Calu3 (cell line): ENCODE measurements at regions not wholly inside any gene's neighbourhood (a gene's known extent, or its start where the extent isn't known, plus 50 kb on each side); places are given as distances from the start of the nearest gene placed in this dataset.
"Not testable (repeated sequence)": the region's sequence is repeated elsewhere in the genome, so short reads cannot be mapped to it uniquely, and the experiment has no call there.

Experiments used
- BruUV-seq: library from RNA; stranded (reverse); fragments of 400-500 nt; replicated peaks from 2 replicates; lab custom pipeline; 2021; lab: Mats Ljungman, UMichigan
- CTCF ChIA-PET: fragments of 300-600 bp; sonication (Branson Sonifier 250); formaldehyde crosslinking; loops from one replicate; lab custom pipeline; 2022; ENCODE audit warnings: antibody characterized with exemption; lab: Charles Lee
- DNase-seq: peaks from one replicate; pipeline ENCODE4 v3.0.0; 2022
- H3K27ac Mint-ChIP-seq: one replicate; pipeline ENCODE4 v1.8.0; 2022; ENCODE audit warnings: mixed read lengths; ENCODE audit not compliant: unreplicated experiment
- H3K27me3 Mint-ChIP-seq: one replicate; pipeline ENCODE4 v1.8.0; 2022; ENCODE audit warnings: mixed read lengths; ENCODE audit not compliant: unreplicated experiment
- H3K36me3 Mint-ChIP-seq: one replicate; pipeline ENCODE4 v1.8.0; 2022; ENCODE audit warnings: mild to moderate bottlenecking, moderate library complexity, mixed read lengths; ENCODE audit not compliant: insufficient read depth, unreplicated experiment
- H3K4me1 Mint-ChIP-seq: one replicate; pipeline ENCODE4 v1.8.0; 2022; ENCODE audit warnings: mild to moderate bottlenecking, low read depth, mixed read lengths; ENCODE audit not compliant: unreplicated experiment
- H3K4me3 Mint-ChIP-seq: one replicate; pipeline ENCODE4 v1.8.0; 2022; ENCODE audit warnings: mild to moderate bottlenecking, low read depth, moderate library complexity, mixed read lengths; ENCODE audit not compliant: unreplicated experiment
- H3K9me3 Mint-ChIP-seq: one replicate; pipeline ENCODE4 v1.8.0; 2022; ENCODE audit warnings: low read depth, mixed read lengths; ENCODE audit not compliant: unreplicated experiment
- CTCF ChIP-seq: fragments of 200-600 bp; IDR thresholded peaks from one replicate; pipeline ENCODE4 v1.8.0; 2022; ENCODE audit warnings: antibody characterized with exemption; ENCODE audit not compliant: unreplicated experiment
- intact Hi-C: fragments of 100-400 bp; cut with micrococcal nuclease; formaldehyde crosslinking; loops from one replicate; pipeline ENCODE4 v1.10.0; 2022; ENCODE audit not compliant: unreplicated experiment

- peak overlapping the region; percentile 16 for H3K4me3 Mint-ChIP-seq
- no peaks in the 10 kb centered on the region for H3K36me3 Mint-ChIP-seq
- DNase-seq, result peak; percentile 62
- no peaks in the 10 kb centered on the region for H3K27me3 Mint-ChIP-seq
- intact Hi-C loops, result loop anchor here (5.0 kb wide), 4 partner anchors 104 to 406 kb away; no protein-coding TSS in a partner anchor
- CTCF ChIA-PET, result no interaction called here
- no peak for TF ChIP-seq CTCF
- peaks cover 50% of the 10 kb centered on the region for H3K4me1 Mint-ChIP-seq
- peaks cover 3% of the 10 kb centered on the region for H3K9me3 Mint-ChIP-seq
- H3K27ac Mint-ChIP-seq, result peak overlapping the region; percentile 89
- no TSS peak for BruUV-seq
Observed at GRCh38 chr2:145906354-145906753, 1386.4 kb upstream of the ZEB2 start.

- intact Hi-C loops, result loop anchor here (5.0 kb wide), 4 partner anchors 103 to 407 kb away; no protein-coding TSS in a partner anchor
- CTCF ChIA-PET, result no interaction called here
- BruUV-seq, result no TSS peak
- no peak for TF ChIP-seq CTCF
- Mint-ChIP-seq H3K4me3 (no peak overlapping the region), H3K27ac (peak overlapping the region; percentile 89), H3K36me3 (no peaks in the 10 kb centered on the region), H3K9me3 (peaks cover 7% of the 10 kb centered on the region), H3K27me3 (no peaks in the 10 kb centered on the region), H3K4me1 (peaks cover 47% of the 10 kb centered on the region)
- no peak for DNase-seq
Observed at GRCh38 chr2:145905371-145905770, 1385.5 kb upstream of the ZEB2 start.

GRCh38 chr2:145897151-145897550 is 1377.2 kb upstream of the ZEB2 start:
- H3K4me1 Mint-ChIP-seq, result no peaks in the 10 kb centered on the region
- intact Hi-C loops, result no loop called here
- CTCF ChIA-PET, result interaction anchor here (0.7 kb wide), 1 partner anchor 210 kb away, joined by 4 read pairs; no protein-coding TSS in a partner anchor
- H3K27ac Mint-ChIP-seq, result no peak overlapping the region
- no peaks in the 10 kb centered on the region for H3K36me3 Mint-ChIP-seq
- DNase-seq, result no peak
- peaks cover 7% of the 10 kb centered on the region for H3K9me3 Mint-ChIP-seq
- H3K4me3 Mint-ChIP-seq, result no peak overlapping the region
- no TSS peak for BruUV-seq
- no peak for TF ChIP-seq CTCF
- no peaks in the 10 kb centered on the region for H3K27me3 Mint-ChIP-seq

- H3K27ac Mint-ChIP-seq, result no peak overlapping the region
- no peak for DNase-seq
- no peaks in the 10 kb centered on the region for H3K27me3 Mint-ChIP-seq
- H3K4me1 Mint-ChIP-seq, result no peaks in the 10 kb centered on the region
- CTCF ChIA-PET, result no interaction called here
- intact Hi-C loops, result no loop called here
- H3K4me3 Mint-ChIP-seq, result no peak overlapping the region
- BruUV-seq, result no TSS peak
- H3K9me3 Mint-ChIP-seq, result no peaks in the 10 kb centered on the region
- no peaks in the 10 kb centered on the region for H3K36me3 Mint-ChIP-seq
- TF ChIP-seq CTCF, result no peak
Observed at GRCh38 chr2:145887915-145888314, 1368.0 kb upstream of the ZEB2 start.

GRCh38 chr2:145880997-145881396 is 1361.1 kb upstream of the ZEB2 start:
- H3K9me3 Mint-ChIP-seq, H3K27me3 Mint-ChIP-seq, H3K4me1 Mint-ChIP-seq, CTCF ChIA-PET, BruUV-seq, intact Hi-C loops, H3K4me3 Mint-ChIP-seq, H3K36me3 Mint-ChIP-seq, DNase-seq, H3K27ac Mint-ChIP-seq: not testable (repeated sequence)
